ENCODE measurements at regions not wholly inside any gene's neighbourhood (a gene's known extent, or its start where the extent isn't known, plus 50 kb on each side); places are given as distances from the start of the nearest gene placed in this dataset.

DNA sequence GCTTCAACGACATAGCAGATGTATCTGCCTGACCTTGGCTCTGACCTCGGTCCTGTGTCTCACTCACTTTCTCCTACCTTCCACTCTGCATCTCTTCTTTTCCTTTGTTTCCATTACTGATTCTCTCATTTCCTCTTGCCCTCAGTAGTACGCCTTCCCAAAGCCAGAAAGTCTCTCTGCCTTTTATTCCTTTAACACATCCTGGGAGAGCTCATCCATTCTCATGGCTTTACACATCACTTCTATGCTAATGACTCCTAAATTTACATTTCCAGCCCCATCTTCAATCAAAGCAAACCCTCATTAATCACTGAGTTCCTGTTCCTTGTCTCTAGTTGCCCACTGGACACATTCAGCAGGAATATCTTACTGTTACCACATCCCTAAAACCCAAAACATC, 938.6 kb downstream of the NTRK3 start:
- Histone ChIP-seq H3K4me1 (ENCODE audit: control extremely low read depth in 1 of 4, control insufficient read depth in 4 of 4, insufficient read depth in 4 of 4, low read length in 3 of 4) (no peaks in the 10 kb centered on the region), H3K9me3 (ENCODE audit: control extremely low read depth in 1 of 5, control insufficient read depth in 4 of 5, insufficient read depth in 2 of 5, low read depth in 1 of 5, low read length in 4 of 5) (no peaks in the 10 kb centered on the region), H3K27ac (ENCODE audit: insufficient read depth in 1 of 2, low read depth in 1 of 2, low read length in 2 of 2, poor library complexity in 1 of 2, severe bottlenecking in 2 of 2) (no peak overlapping the region), H3K27me3 (replicated peaks in 2 of 5; ENCODE audit: control insufficient read depth in 4 of 5, insufficient read depth in 5 of 5, low read length in 4 of 5) (no peaks in the 10 kb centered on the region), H3K36me3 (ENCODE audit: control insufficient read depth in 4 of 4, insufficient read depth in 4 of 4, low read length in 3 of 4) (no peaks in the 10 kb centered on the region), H3K4me3 (ENCODE audit: control insufficient read depth in 1 of 7, extremely low read depth in 1 of 7, insufficient read depth in 4 of 7, low read depth in 2 of 7, low read length in 6 of 7) (no peak overlapping the region)
- DNase-seq: no peak
- CTCF ChIA-PET: no interaction called here
- POLR2A ChIA-PET: no interaction called here
- 75% methylated on average over 3 of the region's 3 CpGs for WGBS (ENCODE audit: insufficient coverage)

DNA sequence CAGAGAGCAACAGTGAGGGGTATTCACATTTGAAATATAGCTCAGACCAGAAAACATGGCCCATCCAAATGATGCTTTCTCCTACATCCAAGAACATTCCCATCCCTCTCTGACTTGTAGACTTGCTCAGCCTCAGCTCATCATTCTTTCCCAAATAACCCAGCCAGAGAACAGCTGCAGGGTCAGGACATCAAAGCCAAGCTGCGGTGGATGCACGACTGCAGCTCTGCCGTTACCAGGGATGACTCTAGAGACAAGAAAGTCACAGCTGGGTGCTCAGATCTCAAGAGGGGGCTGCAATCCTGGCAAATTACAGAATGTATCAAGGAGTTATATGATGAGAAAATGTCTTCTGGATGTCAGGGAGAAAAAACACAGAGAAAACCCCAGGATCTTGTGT, 944.3 kb downstream of the NTRK3 start:
- Histone ChIP-seq H3K27ac (ENCODE audit: insufficient read depth in 1 of 2, low read depth in 1 of 2, low read length in 2 of 2, poor library complexity in 1 of 2, severe bottlenecking in 2 of 2) (no peak overlapping the region), H3K36me3 (ENCODE audit: control insufficient read depth in 4 of 4, insufficient read depth in 4 of 4, low read length in 3 of 4) (no peaks in the 10 kb centered on the region), H3K4me3 (ENCODE audit: control insufficient read depth in 1 of 7, extremely low read depth in 1 of 7, insufficient read depth in 4 of 7, low read depth in 2 of 7, low read length in 6 of 7) (no peak overlapping the region), H3K4me1 (ENCODE audit: control extremely low read depth in 1 of 4, control insufficient read depth in 4 of 4, insufficient read depth in 4 of 4, low read length in 3 of 4) (no peaks in the 10 kb centered on the region), H3K9me3 (ENCODE audit: control extremely low read depth in 1 of 5, control insufficient read depth in 4 of 5, insufficient read depth in 2 of 5, low read depth in 1 of 5, low read length in 4 of 5) (no peaks in the 10 kb centered on the region), H3K27me3 (replicated peaks in 2 of 5; ENCODE audit: control insufficient read depth in 4 of 5, insufficient read depth in 5 of 5, low read length in 4 of 5) (no peaks in the 10 kb centered on the region)
- 41% methylated on average over 3 of the region's 3 CpGs for WGBS (ENCODE audit: insufficient coverage)
- ChIA-PET CTCF (no interaction called here), POLR2A (no interaction called here)
- no peak for DNase-seq

DNA sequence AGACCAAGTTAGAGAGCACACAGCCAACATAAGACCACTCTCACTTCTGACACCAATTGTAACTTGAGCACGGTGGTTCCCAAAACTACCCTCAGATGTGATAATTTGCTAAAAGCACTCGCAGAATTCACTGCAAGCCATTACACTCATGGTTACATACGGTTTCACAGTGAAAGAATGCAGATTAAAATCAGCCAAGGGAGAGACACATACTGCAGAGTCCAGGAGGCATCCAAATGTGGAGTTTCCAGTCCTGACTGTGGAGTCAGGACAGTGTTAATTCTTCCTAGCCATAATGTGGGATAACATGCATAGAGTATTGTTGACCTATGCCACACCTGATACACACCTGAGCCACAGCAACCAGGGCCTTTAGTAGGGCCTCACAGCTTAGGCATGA, 956.4 kb downstream of the NTRK3 start:
- H3K9me3 ChIP-seq (ENCODE audit: control extremely low read depth in 1 of 5, control insufficient read depth in 4 of 5, insufficient read depth in 2 of 5, low read depth in 1 of 5, low read length in 4 of 5): peaks cover 0 to 5% (median 0%) of the 10 kb centered on the region in 5 experiments
- POLR2A ChIA-PET: no interaction called here
- no peak overlapping the region for H3K4me3 ChIP-seq (ENCODE audit: control insufficient read depth in 1 of 7, extremely low read depth in 1 of 7, insufficient read depth in 4 of 7, low read depth in 2 of 7, low read length in 6 of 7)
- DNase-seq: no peak
- no peaks in the 10 kb centered on the region for H3K36me3 ChIP-seq (ENCODE audit: control insufficient read depth in 4 of 4, insufficient read depth in 4 of 4, low read length in 3 of 4)
- H3K4me1 ChIP-seq (ENCODE audit: control extremely low read depth in 1 of 4, control insufficient read depth in 4 of 4, insufficient read depth in 4 of 4, low read length in 3 of 4): no peaks in the 10 kb centered on the region
- no peaks in the 10 kb centered on the region for H3K27me3 ChIP-seq (replicated peaks in 2 of 5; ENCODE audit: control insufficient read depth in 4 of 5, insufficient read depth in 5 of 5, low read length in 4 of 5)
- no peak overlapping the region for H3K27ac ChIP-seq (ENCODE audit: insufficient read depth in 1 of 2, low read depth in 1 of 2, low read length in 2 of 2, poor library complexity in 1 of 2, severe bottlenecking in 2 of 2)
- CTCF ChIA-PET: no interaction called here
- WGBS (ENCODE audit: insufficient coverage): 65% methylated on average over 2 of the region's 3 CpGs

DNA sequence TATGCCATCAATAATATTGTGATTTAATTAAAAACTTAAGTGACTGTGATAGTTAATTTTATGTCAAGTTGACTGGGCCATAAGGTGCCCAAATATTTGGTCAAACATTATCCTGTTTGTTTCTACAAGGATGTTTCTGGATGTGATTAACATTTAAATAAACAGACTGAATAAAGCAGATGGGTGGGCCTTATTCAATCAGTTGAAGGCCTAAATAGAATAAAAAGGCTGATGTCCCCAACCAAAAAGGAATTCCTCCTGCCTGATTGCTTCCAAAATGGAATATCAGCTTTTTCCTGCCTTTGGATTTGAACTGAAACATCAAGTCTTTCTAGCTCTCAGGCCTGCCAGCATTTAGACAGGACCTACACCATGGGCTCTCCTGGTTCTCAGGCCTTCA, 961.7 kb downstream of the NTRK3 start:
- Histone ChIP-seq H3K4me1 (ENCODE audit: control extremely low read depth in 1 of 4, control insufficient read depth in 4 of 4, insufficient read depth in 4 of 4, low read length in 3 of 4) (no peaks in the 10 kb centered on the region), H3K9me3 (ENCODE audit: control extremely low read depth in 1 of 5, control insufficient read depth in 4 of 5, insufficient read depth in 2 of 5, low read depth in 1 of 5, low read length in 4 of 5) (peaks cover 0 to 3% (median 0%) of the 10 kb centered on the region in 5 experiments), H3K4me3 (ENCODE audit: control insufficient read depth in 1 of 7, extremely low read depth in 1 of 7, insufficient read depth in 4 of 7, low read depth in 2 of 7, low read length in 6 of 7) (no peak overlapping the region), H3K27me3 (replicated peaks in 2 of 5; ENCODE audit: control insufficient read depth in 4 of 5, insufficient read depth in 5 of 5, low read length in 4 of 5) (no peaks in the 10 kb centered on the region), H3K27ac (ENCODE audit: insufficient read depth in 1 of 2, low read depth in 1 of 2, low read length in 2 of 2, poor library complexity in 1 of 2, severe bottlenecking in 2 of 2) (no peak overlapping the region), H3K36me3 (ENCODE audit: control insufficient read depth in 4 of 4, insufficient read depth in 4 of 4, low read length in 3 of 4) (no peaks in the 10 kb centered on the region)
- ChIA-PET CTCF (no interaction called here), POLR2A (no interaction called here)
- no peak for DNase-seq

DNA sequence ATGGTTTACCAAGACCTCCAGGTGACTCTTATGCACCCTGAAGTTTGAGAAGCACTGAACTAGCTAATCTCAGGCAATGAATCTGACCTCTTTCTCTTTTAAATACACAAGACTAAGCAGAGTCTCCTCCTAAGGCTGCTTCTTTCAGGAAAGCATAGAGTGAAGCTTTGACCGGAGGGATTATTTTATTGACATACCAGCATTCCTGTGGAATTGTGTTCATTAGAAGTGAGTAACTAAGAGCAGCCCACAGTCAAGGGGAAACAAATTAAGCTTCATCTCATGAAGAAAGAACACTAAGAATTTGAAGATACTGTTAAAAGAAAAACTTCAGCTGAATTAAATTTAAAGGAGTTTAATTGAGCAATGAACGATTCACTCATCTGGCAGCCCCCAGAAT, 963.5 kb downstream of the NTRK3 start:
- no peaks in the 10 kb centered on the region for H3K36me3 ChIP-seq (ENCODE audit: control insufficient read depth in 4 of 4, insufficient read depth in 4 of 4, low read length in 3 of 4)
- no peak overlapping the region for H3K27ac ChIP-seq (ENCODE audit: insufficient read depth in 1 of 2, low read depth in 1 of 2, low read length in 2 of 2, poor library complexity in 1 of 2, severe bottlenecking in 2 of 2)
- no peaks in the 10 kb centered on the region for H3K27me3 ChIP-seq (replicated peaks in 2 of 5; ENCODE audit: control insufficient read depth in 4 of 5, insufficient read depth in 5 of 5, low read length in 4 of 5)
- CTCF ChIA-PET: no interaction called here
- no peak for DNase-seq
- no peaks in the 10 kb centered on the region for H3K4me1 ChIP-seq (ENCODE audit: control extremely low read depth in 1 of 4, control insufficient read depth in 4 of 4, insufficient read depth in 4 of 4, low read length in 3 of 4)
- peaks cover 0 to 3% (median 0%) of the 10 kb centered on the region in 5 experiments for H3K9me3 ChIP-seq (ENCODE audit: control extremely low read depth in 1 of 5, control insufficient read depth in 4 of 5, insufficient read depth in 2 of 5, low read depth in 1 of 5, low read length in 4 of 5)
- no peak overlapping the region for H3K4me3 ChIP-seq (ENCODE audit: control insufficient read depth in 1 of 7, extremely low read depth in 1 of 7, insufficient read depth in 4 of 7, low read depth in 2 of 7, low read length in 6 of 7)
- WGBS (ENCODE audit: insufficient coverage): 100% methylated on average over 1 of the region's 2 CpGs
- POLR2A ChIA-PET: no interaction called here

DNA sequence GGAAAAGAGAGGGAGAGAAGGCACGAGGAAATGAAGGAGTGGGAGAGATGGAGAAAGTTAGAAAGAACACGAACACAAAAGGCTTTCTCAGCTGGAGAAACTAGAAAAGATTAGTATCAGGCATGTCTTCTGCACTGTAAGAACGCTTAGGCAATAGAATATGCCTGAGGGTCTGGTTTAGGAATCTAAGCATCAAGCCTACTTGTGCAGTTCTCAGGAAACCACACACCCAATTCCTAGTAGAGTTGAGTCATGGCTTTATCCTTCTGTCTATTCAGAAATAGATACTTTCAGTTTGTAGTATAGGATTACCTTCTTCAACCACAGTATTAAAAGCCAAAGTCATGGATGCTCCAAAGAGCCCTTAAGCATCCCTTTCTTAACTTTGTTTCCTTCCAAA, 969.4 kb downstream of the NTRK3 start:
- no peaks in the 10 kb centered on the region for H3K36me3 ChIP-seq (ENCODE audit: control insufficient read depth in 4 of 4, insufficient read depth in 4 of 4, low read length in 3 of 4)
- WGBS (ENCODE audit: insufficient coverage): 93% methylated on average over 3 of the region's 3 CpGs

DNA sequence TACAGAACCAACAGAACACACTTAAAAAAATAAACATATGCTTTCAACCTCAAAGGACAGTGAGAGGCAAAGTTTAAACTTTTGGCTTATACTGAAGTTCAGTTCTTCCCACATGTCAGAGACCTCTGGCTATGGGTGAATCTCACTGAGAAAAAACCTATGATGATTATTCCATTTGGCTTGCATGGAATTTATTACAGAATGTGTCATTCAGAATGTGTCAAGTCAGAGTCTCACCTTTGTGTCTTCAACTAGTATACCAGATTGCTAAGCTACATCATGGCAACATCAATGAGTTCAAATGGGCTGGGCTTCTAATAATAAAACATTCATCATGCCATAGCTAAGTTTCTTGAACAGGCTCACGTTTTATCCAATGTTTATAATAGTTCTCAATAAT, 987.0 kb downstream of the NTRK3 start:
- no peaks in the 10 kb centered on the region for H3K4me1 ChIP-seq (ENCODE audit: control extremely low read depth in 1 of 4, control insufficient read depth in 4 of 4, insufficient read depth in 4 of 4, low read length in 3 of 4)
- ChIA-PET CTCF (no interaction called here), POLR2A (no interaction called here)
- DNase-seq: no peak
- H3K9me3 ChIP-seq (ENCODE audit: control extremely low read depth in 1 of 5, control insufficient read depth in 4 of 5, insufficient read depth in 2 of 5, low read depth in 1 of 5, low read length in 4 of 5): peaks cover 0 to 2% (median 0%) of the 10 kb centered on the region in 5 experiments
- no peak overlapping the region for H3K27ac ChIP-seq (ENCODE audit: insufficient read depth in 1 of 2, low read depth in 1 of 2, low read length in 2 of 2, poor library complexity in 1 of 2, severe bottlenecking in 2 of 2)
- H3K36me3 ChIP-seq (ENCODE audit: control insufficient read depth in 4 of 4, insufficient read depth in 4 of 4, low read length in 3 of 4): no peaks in the 10 kb centered on the region
- no peaks in the 10 kb centered on the region for H3K27me3 ChIP-seq (replicated peaks in 2 of 5; ENCODE audit: control insufficient read depth in 4 of 5, insufficient read depth in 5 of 5, low read length in 4 of 5)
- no CpG with 5 or more reads among the region's 1 CpG for WGBS (ENCODE audit: insufficient coverage)
- H3K4me3 ChIP-seq (ENCODE audit: control insufficient read depth in 1 of 7, extremely low read depth in 1 of 7, insufficient read depth in 4 of 7, low read depth in 2 of 7, low read length in 6 of 7): no peak overlapping the region

More for the DNA sequence above, 969.4 kb downstream of the NTRK3 start:
- H3K4me1 ChIP-seq (ENCODE audit: control extremely low read depth in 1 of 4, control insufficient read depth in 4 of 4, insufficient read depth in 4 of 4, low read length in 3 of 4): no peaks in the 10 kb centered on the region
- no peaks in the 10 kb centered on the region for H3K9me3 ChIP-seq (ENCODE audit: control extremely low read depth in 1 of 5, control insufficient read depth in 4 of 5, insufficient read depth in 2 of 5, low read depth in 1 of 5, low read length in 4 of 5)
- no peak overlapping the region for H3K4me3 ChIP-seq (ENCODE audit: control insufficient read depth in 1 of 7, extremely low read depth in 1 of 7, insufficient read depth in 4 of 7, low read depth in 2 of 7, low read length in 6 of 7)
- POLR2A ChIA-PET: no interaction called here
- H3K27me3 ChIP-seq (replicated peaks in 2 of 5; ENCODE audit: control insufficient read depth in 4 of 5, insufficient read depth in 5 of 5, low read length in 4 of 5): no peaks in the 10 kb centered on the region
- no peak overlapping the region for H3K27ac ChIP-seq (ENCODE audit: insufficient read depth in 1 of 2, low read depth in 1 of 2, low read length in 2 of 2, poor library complexity in 1 of 2, severe bottlenecking in 2 of 2)
- no peak for DNase-seq
- CTCF ChIA-PET: no interaction called here

DNA sequence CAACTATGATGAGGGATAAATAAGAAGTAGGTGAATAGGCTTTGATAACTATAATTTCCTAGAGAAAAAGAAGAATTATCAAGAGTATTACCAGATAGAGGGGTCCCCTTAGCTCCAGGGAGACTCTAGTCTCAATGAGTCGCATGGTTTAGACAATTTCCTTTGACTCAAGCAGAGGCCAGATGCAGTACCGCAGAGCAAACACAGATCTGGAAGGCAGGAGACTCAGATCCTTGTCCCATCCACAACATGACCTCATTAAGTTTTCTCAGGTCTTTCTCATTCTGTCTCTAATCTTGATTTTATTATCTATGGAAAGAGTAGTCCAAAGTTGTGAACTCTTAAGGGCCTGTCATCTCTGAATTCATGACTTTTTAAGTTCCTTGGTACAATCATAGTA, 987.9 kb downstream of the NTRK3 start:
- DNase-seq: no peak
- H3K9me3 ChIP-seq (ENCODE audit: control extremely low read depth in 1 of 5, control insufficient read depth in 4 of 5, insufficient read depth in 2 of 5, low read depth in 1 of 5, low read length in 4 of 5): peaks cover 0 to 2% (median 0%) of the 10 kb centered on the region in 5 experiments
- POLR2A ChIA-PET: no interaction called here
- CTCF ChIA-PET: no interaction called here
- H3K27me3 ChIP-seq (replicated peaks in 2 of 5; ENCODE audit: control insufficient read depth in 4 of 5, insufficient read depth in 5 of 5, low read length in 4 of 5): no peaks in the 10 kb centered on the region
- H3K36me3 ChIP-seq (ENCODE audit: control insufficient read depth in 4 of 4, insufficient read depth in 4 of 4, low read length in 3 of 4): no peaks in the 10 kb centered on the region
- no peak overlapping the region for H3K27ac ChIP-seq (ENCODE audit: insufficient read depth in 1 of 2, low read depth in 1 of 2, low read length in 2 of 2, poor library complexity in 1 of 2, severe bottlenecking in 2 of 2)
- no peaks in the 10 kb centered on the region for H3K4me1 ChIP-seq (ENCODE audit: control extremely low read depth in 1 of 4, control insufficient read depth in 4 of 4, insufficient read depth in 4 of 4, low read length in 3 of 4)
- WGBS (ENCODE audit: insufficient coverage): 100% methylated on average over 1 of the region's 2 CpGs
- H3K4me3 ChIP-seq (ENCODE audit: control insufficient read depth in 1 of 7, extremely low read depth in 1 of 7, insufficient read depth in 4 of 7, low read depth in 2 of 7, low read length in 6 of 7): no peak overlapping the region

Measured in common myeloid progenitor, CD34-positive (primary cell).